ENCODE measurements at regions not wholly inside any gene's neighbourhood (a gene's known extent, or its start where the extent isn't known, plus 50 kb on each side); places are given as distances from the start of the nearest gene placed in this dataset.
"Not testable (repeated sequence)": the region's sequence is repeated elsewhere in the genome, so short reads cannot be mapped to it uniquely, and the experiment has no call there.

DNA sequence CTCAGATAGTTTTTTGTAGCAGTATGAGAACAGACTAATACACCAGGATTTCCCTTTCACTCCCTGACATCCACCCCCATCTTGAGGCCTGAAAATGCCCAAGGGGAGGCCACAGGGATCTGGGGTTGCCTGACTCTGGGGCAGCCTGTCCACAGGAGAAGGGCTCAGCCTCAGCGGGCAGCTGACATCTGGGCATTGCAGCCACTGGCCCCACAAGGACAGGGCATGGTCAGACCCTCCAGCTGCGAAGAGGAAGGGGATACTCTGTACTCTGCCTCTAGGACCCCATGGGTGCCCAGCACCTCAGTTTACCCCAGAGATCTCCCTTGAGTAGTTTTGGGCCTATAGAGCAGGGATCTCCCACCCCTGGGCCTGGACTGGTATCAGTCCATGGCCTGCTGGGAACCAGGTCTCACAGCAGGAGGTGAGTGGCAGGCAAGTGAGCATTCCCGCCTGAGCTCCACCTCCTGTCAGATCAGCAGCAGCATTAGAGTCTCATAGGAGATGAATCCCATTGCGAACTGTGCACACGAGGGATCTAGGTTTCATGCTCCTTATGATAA lies 138.9 kb downstream of the HMX1 start:
- no peak for DNase-seq

DNA sequence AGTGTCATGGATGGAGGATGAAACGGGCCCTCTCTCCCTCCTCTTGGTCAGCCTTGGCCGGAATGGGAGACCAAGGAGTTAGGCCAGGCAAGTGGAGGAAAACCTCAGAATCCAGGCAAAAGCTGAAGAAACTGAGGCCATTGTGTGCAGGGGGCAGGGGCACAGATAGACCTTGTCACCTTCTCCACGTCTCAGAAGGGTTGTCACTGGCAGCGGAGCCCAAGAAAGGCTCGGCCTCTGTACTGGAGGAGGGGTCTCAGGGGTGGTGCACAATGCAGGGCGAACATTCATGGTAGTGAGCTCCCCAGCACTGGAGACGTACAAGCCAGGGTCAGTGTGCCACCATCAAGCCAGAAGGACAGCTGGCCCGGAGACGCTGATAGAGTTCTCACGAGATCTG lies 139.5 kb downstream of the CPZ start:
- no peak for DNase-seq

DNA sequence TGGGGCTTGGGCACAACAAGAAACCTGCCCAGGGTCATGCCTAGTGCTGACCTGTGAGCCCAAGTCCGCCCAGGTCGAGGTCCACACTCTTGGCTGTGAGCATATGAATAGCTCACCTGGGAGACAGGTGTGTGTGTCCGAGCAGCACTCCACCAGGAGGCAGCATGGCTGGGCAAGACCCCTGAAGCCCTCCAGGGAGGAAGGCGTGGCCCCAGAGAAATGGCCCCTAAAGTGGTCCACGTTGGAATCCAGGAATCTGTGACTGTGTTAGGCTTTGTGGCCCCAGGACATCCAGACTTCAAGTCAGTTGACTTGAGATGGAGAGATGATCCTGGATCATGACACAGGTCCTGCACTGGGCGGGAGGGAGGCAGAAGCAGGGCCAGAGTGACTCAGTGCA lies 138.8 kb downstream of the CPZ start:
- no peak for DNase-seq

DNA sequence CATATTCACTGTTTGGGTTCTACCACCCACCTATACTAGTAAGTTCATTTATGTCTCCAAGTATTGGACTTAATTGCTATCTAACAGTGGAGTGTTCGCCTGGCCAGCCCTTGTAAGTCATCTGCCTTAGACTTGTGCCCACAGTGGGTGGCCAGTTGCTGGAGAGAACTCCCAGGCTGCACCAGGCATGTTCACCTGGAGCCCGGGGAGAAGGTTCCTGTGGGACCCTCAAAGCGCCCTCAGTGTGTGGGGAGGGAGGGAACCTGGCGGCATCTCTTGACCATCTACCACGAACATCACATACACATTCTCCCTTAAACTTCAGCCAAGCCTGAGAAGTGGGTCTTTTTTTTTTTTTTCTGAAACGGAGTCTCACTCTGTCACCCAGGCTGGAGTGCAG lies 138.1 kb downstream of the CPZ start:
- DNase-seq, result no peak

DNA sequence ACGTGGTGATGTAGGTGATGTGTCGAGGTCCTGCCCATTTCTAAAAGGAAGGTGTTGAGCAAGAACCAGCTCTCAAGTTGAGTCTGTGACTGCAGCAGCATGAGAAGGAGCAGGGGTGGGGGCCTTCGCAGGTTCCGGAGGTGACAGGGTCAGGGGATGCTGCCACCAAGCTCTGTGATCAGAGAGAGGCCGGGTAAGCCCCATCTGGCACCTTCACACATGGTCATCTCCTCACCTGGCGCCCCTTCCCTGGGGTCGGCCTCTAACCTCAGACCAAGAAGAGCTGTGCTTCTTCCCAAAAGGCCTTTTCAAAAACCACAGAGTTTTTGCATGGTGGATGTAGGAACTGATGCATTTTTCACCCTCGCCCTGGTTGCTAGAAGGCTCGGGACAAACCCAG lies 137.6 kb downstream of the CPZ start:
- DNase-seq, result no peak

DNA sequence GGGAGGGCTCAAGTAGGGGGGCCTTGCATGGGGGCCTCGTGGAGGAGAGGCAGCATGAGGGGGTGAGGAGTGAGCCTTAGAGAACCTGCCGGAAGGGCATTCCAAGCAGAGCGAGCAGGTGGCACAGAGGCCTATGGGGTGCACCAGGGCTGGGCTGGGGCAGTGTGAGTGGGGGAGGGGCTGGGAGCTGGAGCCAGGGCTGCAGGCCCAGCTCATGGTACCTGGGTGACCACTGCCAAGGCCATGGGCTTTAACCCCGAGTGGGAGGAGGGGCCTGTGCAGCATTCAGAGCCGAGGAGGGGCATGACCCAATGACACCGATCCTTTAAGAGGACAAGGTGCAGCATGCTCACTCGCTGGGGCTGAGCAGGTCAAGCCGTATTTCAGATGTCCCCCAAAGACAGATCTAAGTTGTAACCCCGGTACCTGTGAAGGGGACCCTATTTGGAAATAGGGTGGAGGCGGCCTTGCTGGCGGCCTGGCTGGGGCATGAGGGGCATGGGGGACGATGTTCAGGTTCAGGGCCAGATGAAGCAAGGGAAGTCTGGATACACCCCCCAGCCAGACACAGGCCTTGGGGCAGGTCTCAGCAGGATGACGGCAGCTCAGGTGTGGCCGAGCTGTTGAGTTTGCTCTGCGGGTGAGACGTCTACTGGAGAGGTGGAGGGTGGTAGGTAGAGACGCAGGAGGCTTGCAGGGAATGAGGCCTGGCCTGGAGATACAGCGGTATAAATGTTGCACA lies 137.0 kb downstream of the CPZ start:
- no peak for DNase-seq

DNA sequence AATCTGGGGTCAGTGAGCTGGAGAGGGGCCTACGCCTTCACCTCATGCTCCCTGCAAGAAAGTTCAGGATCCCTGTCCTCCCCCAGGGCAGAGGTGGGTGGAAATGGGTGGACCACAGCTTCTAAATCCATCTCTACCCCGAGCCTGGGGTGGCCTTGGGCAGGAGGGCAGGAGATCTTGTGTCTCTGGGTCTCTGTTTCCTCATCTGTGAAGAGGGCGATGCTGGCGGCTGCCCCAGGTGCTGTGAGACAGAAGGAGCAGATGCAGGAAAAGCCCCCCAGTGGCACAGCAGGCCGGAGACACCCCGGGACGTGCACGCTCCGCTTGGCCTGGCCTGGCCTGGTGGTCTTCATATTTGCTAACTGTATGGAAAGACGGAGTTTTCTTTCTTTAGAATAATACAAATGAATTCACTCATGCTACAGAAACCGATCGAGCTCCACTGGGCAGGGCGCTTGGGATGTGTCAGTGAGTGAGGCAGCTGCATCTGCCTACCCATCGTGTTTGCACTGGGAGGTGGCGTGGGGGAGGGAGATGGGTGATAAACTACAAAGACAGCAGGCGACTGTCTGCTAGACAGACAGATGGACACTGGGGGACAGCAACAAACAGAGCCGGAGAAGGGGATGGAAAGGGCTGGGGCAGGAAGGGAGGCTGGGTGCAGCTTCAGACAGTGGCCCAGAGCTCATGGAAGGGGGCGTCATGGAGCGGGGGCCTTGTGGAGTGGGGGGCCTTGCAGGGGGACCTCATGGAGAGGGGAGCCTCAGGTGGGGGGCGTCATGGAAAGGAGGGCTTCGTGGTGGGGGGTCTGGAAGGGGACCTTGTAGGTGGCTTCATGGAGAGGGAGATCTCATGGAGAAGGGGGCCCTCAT lies 136.2 kb downstream of the CPZ start:
- no peak for DNase-seq

DNA sequence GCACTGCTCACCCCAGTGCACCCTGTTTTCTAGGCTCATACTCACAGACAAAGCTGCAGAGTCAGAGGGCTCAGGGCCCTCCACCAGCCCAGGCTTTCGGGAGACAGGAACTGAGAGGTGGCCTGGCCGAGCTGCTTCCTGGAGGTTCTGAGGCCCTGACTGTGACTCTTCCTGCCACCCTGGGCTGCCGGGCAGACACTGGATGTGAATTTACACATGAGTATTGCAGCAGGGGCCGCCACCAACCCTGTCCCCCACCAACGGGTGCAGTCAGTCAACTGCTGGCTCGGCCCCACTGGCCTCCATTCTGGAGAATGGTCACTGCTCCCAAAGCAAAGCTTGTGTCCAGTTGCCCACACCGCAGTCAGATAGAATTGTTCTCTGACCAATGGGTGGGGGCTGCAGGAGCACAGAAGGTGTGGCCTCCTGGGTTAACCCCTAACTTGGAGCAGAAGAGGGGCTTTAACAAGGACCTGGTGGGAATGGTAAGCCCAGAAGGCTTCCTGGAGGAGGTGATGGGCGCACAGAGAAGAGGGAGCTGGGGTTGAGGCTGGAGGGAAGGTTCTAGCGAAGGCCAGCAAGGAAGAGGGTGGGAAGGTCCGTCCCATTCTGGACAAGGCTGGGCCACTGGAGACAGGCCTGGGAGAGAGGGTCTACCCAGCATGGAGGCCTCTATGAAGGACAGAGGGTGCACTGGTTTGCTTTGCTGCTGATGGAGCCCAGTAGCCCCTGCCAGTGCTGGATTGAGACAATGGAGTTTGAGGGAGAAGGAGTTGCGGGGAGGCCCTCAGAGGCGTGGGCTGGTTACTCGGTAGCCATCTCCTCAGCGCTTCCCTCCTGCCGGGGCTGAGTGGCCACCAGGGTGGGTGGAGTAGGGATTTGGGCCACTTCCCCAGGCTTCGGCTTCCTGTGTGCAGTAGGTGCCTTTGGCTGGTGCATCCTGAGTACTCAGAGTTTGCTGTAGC lies 135.3 kb downstream of the CPZ start:
- DNase-seq, result no peak

DNA sequence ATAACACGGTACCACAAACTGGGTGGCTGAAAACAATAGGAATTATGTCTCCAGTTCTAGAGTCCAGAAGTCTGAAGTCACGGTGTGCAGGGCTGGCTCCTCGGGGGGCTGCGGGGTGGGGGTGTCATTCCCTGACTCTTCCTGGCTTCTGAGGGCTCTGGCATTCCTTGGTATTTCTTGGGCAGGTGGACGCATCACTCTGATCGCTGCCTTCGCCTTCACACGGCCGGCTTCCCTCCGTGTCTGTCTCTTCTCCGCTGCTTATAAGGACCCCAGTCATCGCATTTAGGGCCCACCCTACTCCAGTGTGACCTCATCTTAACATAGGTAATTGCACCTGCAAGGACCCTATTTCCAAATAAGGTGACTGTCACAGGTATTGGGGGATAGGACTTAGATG lies 134.6 kb downstream of the CPZ start:
- no peak for DNase-seq

DNA sequence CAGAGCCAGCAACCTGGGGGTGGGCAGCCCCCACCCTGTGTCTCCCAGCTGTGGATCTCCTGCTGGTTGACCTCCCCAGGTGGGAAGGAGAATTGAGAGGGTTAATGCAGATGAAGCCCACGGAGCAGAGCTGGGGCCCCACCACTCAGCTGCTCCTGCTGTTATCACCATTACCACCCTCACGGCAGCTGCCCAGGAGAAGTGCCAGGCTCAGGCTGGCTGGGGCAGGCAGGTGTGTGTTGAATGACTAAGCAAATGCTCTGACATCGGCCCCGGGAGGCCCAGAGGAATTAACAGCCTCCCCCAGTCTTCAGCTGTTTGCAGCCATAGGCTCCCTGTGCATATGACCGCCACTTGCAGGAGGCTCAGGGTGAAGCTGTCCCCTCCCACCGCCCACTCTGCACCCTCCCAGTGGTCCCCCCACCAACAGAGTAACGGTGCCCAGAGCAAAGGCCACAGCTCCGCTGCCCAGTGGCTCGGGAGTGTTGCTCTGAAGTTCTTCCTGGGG lies 133.8 kb downstream of the CPZ start:
- DNase-seq, result no peak

DNA sequence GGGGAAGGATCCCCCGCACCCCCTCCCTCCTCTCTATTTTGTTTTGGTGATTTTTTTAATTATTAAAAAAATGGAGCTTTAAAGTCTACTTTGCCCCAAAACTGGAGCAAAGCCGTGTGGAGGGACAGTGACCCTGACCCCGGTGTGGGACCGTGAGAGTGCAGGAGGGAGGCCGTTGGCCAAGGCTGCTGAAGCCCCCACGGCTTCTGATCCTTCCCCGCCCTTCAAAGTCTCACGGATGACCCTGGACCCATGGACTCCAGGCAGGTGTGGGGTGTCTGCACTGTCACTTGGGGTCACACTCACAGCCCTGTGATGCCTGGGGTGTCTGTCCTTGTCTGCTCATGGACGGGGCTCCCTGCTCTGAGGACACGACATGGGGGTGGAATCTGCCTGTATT lies 133.3 kb downstream of the CPZ start:
- DNase-seq, result no peak

DNA sequence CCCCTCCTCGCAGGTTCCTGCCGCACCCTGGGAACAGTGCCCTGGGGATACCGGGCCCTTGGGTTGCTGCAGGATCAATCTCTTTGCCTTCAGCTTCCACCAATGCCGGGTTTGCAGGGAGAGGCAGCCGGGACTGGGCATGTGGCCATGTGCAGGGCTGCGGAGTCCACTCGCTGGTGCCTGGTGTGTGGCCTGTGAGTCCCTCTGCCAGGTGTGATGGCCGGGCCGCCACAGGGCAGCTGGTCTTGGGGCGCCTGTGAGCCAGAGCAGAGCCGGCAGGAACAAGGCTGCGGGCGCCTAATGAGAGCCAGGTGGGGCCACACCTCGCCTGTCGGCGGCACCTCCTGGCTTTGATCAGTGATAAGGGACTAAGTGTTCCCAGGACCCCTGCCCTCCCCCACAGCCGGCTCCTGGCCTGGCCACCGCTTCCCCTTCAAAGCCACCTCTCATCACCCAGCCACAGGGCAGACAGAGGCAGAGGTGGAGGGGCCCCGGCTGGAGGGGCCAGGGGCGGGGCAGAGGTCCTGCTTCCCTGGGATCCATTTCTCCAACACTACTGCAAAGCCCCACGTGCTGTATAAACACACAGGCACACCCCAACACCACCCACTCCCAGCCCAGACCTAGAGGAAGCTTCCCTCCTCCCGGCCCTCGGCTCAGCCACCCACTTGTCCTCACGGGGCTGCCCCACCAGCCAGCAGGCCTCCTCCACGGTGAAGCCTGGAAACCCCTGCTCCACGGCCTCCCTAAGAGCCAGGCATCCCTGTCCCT lies 132.7 kb downstream of the CPZ start:
- no peak for DNase-seq

DNA sequence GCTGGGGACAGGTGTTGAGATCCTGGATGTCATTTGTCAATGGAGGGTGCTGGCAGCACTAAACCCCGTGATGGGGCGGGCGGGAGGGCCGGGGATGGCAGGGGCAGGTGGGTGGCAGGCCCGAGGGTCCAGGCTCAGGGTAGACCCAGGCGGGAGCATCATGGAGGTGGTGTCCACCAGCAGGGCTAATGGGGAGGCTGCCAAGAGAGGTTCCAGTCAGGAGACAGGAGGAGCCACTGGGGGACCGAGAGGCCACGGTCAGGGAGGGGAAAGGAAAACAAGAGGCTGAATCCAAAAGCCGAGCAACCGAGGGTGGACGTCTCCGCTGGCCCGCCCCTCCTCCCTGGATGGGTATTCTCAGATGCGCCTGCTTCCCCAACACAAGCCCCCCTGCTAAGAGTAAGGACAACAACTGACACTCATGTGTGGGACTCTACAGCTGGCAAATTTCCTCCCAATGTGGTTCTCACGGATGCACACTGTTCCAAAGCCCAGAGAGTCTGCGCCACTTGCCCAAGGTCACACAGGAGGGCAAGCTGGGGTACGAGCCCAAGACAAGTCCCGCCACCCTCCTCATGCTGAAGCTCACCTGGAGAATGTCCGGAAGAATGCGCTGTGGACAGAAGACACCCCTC lies 132.0 kb downstream of the CPZ start:
- no peak for DNase-seq

DNA sequence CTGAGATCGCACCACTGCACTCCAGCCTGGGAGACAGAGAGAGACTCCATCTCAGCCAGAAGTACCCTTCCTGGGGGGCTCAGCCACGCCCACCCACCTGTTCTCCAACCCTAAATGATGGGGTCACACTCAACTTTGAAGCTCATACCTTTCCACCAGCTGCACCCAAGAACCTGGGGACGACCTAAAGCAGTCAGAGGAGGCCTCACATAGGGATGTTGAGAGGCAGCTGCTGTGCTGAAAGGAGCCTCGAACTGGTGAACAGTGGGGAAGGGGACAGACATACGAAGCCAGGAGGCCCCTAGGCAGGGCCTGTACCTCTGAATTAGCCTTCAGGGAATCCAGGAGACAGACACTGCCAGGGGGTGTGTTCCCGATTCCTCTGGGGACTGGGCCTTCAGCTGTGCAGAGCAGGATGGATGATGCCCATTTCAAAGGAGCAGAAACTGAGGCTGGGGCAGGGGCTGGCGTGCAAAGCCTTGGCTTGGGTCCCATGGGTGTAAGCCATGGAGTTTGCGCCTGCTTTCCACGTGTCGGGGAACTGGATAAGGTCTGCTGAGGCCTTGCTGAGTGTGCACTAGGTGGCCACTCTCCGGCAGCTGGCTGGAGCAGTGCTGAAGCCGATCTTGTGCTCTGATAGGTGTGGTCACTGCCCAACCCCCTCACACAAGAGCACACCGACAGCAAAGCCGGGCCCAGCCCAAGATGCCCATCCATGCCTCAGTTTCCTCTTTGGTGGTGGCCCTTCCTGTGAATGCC lies 130.8 kb downstream of the CPZ start:
- no peak for DNase-seq

DNA sequence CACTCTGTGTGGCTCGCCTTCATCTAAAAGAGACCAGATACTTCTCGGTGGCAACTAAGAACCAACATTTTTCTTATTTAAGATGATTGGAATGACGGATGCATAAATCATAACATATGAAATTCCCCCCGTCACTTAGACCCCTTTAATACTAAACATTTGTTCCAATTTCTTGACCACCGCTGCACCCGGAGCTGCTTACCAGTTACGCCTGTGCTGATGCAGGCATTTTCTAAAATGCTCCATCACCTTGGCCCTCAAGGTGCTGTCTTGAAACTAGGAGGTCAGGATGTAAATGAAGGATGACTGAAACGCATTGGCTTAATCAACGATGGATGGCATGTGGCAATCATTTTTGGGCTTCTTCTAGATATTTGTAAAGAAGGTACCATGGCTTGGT lies 130.0 kb downstream of the CPZ start:
- DNase-seq, result no peak

DNA sequence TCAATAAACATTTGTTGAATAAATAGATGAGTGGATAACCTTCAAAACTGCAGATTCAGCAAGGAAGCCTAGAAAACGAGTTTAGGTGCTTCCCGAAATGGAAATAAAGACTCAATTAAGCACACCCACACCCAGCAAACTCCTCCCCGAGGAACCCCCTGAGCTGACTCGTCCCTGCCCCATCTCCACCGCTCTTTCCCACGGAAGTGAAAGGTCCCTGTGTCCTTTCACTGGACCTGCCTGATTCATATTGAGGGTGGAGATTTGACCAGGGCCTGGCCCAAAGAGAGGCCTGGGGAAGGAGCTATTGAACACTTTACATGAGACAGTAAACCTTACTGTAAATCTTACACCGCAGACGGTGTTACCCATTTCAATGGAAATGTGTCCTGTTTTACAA lies 129.1 kb downstream of the CPZ start:
- DNase-seq, result no peak

DNA sequence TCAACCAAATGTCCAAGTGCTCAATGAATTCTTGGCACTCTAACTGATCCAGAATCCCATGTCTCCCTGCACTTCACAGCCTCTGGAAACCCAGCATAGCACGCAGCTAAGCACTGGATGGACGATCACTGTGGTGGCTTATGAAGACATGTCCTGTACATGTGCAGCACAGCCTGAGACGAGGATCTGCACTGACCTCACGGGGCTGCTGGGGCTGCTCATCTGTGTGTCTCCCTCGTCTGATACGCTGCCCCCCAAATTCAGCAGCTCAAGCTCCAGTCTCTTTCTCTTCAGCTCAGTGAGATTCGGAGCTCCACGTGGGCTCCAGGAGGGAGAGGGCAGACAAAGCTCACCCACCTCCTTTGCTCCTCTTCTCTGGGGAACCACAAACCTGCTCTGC lies 126.9 kb downstream of the CPZ start:
- no peak for DNase-seq

DNA sequence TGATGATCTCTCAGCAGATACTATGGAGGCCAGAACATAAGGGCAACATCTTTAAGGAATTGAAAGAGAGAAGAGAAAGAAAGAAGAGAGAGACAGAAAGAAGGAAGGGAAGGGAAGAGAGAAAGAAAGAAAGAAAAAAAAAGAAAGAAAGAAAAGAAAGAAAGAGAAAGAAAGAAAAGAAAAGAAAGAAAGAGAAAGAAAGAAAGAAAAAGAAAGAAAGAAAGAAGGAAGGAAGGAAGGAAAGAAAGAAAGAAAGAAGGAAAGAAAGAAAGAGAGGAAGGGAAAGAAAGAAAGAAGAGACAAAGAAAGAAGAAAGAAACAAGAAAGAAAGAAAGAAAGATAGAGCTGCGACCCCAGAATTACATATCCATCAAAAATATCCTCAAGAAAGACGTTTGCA lies 124.9 kb downstream of the CPZ start:
- DNase-seq, result not testable (repeated sequence)

DNA sequence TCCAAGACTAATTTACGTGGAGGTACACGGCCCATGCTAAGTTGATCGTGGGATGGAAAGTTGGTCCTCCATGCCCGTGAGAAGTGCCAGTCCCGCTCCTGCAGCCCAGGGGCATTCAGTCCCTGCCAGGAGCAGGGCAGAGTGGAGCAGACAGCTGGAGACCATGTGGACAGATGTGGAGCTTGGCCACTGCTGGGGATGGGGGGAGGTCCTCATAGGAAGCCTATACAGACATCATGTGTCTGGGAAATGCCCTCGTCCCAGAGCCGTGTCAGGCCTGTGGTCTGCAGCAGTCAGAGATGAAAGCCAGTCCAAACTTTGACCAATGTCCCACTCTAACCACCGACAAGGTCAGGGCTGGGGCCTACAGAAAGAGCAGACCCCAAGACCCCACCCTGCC lies 118.4 kb downstream of the CPZ start:
- DNase-seq, result no peak

DNA sequence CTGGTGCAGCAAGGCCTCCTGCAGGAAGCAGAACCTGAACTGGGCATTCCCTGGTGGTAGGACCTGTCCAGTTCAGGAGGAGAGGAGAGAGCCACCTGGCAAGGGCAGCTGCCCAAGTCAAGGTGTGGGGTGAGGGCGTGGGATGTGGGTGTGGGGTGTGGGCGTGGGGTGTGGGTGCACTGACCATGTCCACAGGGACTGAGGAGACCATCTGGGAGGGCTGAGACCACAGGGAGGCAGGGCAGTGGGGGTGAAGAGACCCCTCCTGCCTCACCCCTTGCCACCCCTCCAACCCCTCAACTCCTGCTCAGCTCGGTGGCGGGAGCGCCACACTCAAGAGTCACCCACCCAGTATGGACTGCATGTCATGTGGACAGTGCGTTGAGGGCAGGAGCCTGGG lies 117.9 kb downstream of the CPZ start:
- no peak for DNase-seq

Measured in NCI-H1930 (cell line).